ENCODE measurements at regions not wholly inside any gene's neighbourhood (a gene's known extent, or its start where the extent isn't known, plus 50 kb on each side); places are given as distances from the start of the nearest gene placed in this dataset.
"Not testable (repeated sequence)": the region's sequence is repeated elsewhere in the genome, so short reads cannot be mapped to it uniquely, and the experiment has no call there.

DNA sequence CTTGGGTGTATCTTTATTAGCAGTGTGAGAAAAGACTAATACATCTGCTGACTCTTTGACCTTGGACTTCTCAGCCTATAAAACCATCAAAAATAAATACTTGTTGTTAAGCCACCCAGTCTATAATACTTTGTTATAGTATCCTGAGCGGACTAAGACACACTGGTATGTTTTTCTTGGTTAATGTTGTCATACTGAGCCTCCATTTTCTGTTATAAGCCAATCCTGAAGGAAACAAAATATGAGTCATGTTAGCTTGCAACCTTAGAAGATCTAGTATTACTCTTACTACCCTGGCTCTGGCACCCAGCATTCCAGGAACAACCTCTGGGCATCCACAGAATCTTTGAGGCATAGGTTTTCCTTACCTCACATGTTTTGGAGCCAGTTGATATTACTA is 307.2 kb downstream of the FRK start:
- H3K4me1 Mint-ChIP-seq (ENCODE audit: low read depth): no peaks in the 10 kb centered on the region
- no peaks in the 10 kb centered on the region for H3K27me3 Mint-ChIP-seq
- DNase-seq: no peak
- no peaks in the 10 kb centered on the region for H3K36me3 Mint-ChIP-seq (ENCODE audit: low read depth)
- POLR2A ChIA-PET: interaction anchor here (0.6 kb wide), 1 partner anchor 588 kb away, joined by 3 read pairs; no protein-coding TSS in a partner anchor
- no peak overlapping the region for H3K4me3 Mint-ChIP-seq
- H3K27ac Mint-ChIP-seq: no peak overlapping the region
- TF ChIP-seq, protein P1, sequence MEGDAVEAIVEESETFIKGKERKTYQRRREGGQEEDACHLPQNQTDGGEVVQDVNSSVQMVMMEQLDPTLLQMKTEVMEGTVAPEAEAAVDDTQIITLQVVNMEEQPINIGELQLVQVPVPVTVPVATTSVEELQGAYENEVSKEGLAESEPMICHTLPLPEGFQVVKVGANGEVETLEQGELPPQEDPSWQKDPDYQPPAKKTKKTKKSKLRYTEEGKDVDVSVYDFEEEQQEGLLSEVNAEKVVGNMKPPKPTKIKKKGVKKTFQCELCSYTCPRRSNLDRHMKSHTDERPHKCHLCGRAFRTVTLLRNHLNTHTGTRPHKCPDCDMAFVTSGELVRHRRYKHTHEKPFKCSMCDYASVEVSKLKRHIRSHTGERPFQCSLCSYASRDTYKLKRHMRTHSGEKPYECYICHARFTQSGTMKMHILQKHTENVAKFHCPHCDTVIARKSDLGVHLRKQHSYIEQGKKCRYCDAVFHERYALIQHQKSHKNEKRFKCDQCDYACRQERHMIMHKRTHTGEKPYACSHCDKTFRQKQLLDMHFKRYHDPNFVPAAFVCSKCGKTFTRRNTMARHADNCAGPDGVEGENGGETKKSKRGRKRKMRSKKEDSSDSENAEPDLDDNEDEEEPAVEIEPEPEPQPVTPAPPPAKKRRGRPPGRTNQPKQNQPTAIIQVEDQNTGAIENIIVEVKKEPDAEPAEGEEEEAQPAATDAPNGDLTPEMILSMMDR (IDR thresholded peaks at IDR 0.05): no peak
- intact Hi-C loops (cut with micrococcal nuclease): no loop called here
- ATAC-seq: no peak
- H3K9me3 Mint-ChIP-seq: peaks cover 4% of the 10 kb centered on the region
- CTCF ChIA-PET: no interaction called here

- POLR2A ChIA-PET: no interaction called here
- TF ChIP-seq, protein P1 (IDR thresholded peaks at IDR 0.05): no peak
- no peaks in the 10 kb centered on the region for H3K4me1 Mint-ChIP-seq (ENCODE audit: low read depth)
- DNase-seq: no peak
- no peak for ATAC-seq
- H3K4me3 Mint-ChIP-seq: no peak overlapping the region
- CTCF ChIA-PET: no interaction called here
- H3K27me3 Mint-ChIP-seq: no peaks in the 10 kb centered on the region
- intact Hi-C loops (cut with micrococcal nuclease): no loop called here
- no peaks in the 10 kb centered on the region for H3K36me3 Mint-ChIP-seq (ENCODE audit: low read depth)
- no peak overlapping the region for H3K27ac Mint-ChIP-seq
- H3K9me3 Mint-ChIP-seq: peaks cover 5% of the 10 kb centered on the region
Measured at GRCh38 chr6:115750946-115751345, 309.7 kb downstream of the FRK start.

- ChIA-PET POLR2A (no interaction called here), CTCF (no interaction called here)
- TF ChIP-seq, protein P1 (IDR thresholded peaks at IDR 0.05): no peak
- Mint-ChIP-seq H3K27me3 (no peaks in the 10 kb centered on the region), H3K27ac (no peak overlapping the region), H3K36me3 (ENCODE audit: low read depth) (no peaks in the 10 kb centered on the region), H3K4me1 (ENCODE audit: low read depth) (no peaks in the 10 kb centered on the region), H3K4me3 (no peak overlapping the region), H3K9me3 (peaks cover 5% of the 10 kb centered on the region)
- intact Hi-C loops (cut with micrococcal nuclease): no loop called here
- no peak for ATAC-seq
- no peak for DNase-seq
Measured at GRCh38 chr6:115750292-115750691, 310.4 kb downstream of the FRK start.

DNA sequence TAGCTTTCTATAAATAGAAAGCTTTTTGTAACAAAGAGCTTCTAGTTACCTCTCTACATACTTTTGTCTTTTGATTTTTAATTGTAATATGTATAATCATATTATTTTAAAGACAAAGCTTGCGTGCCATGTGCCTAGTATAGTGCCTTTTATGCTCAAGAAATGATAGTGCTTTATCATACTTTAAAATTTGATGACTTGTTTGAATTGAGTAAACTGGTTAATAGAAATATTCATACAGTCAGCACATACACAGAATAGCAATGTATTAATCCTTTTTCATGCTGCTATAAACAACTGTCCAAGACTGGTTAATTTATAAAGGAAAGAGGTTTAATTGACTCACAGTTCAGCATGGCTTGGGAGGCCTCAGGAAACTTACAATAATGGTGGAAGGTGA is 313.0 kb downstream of the FRK start:
- Mint-ChIP-seq H3K27ac (no peak overlapping the region), H3K4me3 (no peak overlapping the region), H3K9me3 (peaks cover 5% of the 10 kb centered on the region), H3K4me1 (ENCODE audit: low read depth) (no peaks in the 10 kb centered on the region), H3K27me3 (no peaks in the 10 kb centered on the region), H3K36me3 (ENCODE audit: low read depth) (no peaks in the 10 kb centered on the region)
- CTCF ChIA-PET: no interaction called here
- DNase-seq (no peak), ATAC-seq (no peak)
- POLR2A ChIA-PET: no interaction called here
- intact Hi-C loops (cut with micrococcal nuclease): no loop called here
- TF ChIP-seq, protein P1 (IDR thresholded peaks at IDR 0.05): no peak

GRCh38 chr6:115746583-115746982 is 314.1 kb downstream of the FRK start:
- H3K36me3 Mint-ChIP-seq (ENCODE audit: low read depth); H3K27ac Mint-ChIP-seq; intact Hi-C loops (cut with micrococcal nuclease); CTCF ChIA-PET; ATAC-seq; H3K4me3 Mint-ChIP-seq; H3K4me1 Mint-ChIP-seq (ENCODE audit: low read depth); DNase-seq; H3K27me3 Mint-ChIP-seq; H3K9me3 Mint-ChIP-seq; POLR2A ChIA-PET: not testable (repeated sequence)

- Mint-ChIP-seq H3K4me1 (ENCODE audit: low read depth) (no peaks in the 10 kb centered on the region), H3K27me3 (no peaks in the 10 kb centered on the region), H3K9me3 (peaks cover 3% of the 10 kb centered on the region), H3K4me3 (no peak overlapping the region), H3K36me3 (ENCODE audit: low read depth) (no peaks in the 10 kb centered on the region), H3K27ac (no peak overlapping the region)
- ChIA-PET CTCF (no interaction called here), POLR2A (no interaction called here)
- intact Hi-C loops (cut with micrococcal nuclease): no loop called here
- no peak for ATAC-seq
- TF ChIP-seq, protein P1 (IDR thresholded peaks at IDR 0.05): no peak
- DNase-seq: no peak
Measured at GRCh38 chr6:115740907-115741306, 319.8 kb downstream of the FRK start.
